OCI-LY7 (cell line): ENCODE measurements at regions not wholly inside any gene's neighbourhood (a gene's known extent, or its start where the extent isn't known, plus 50 kb on each side); places are given as distances from the start of the nearest gene placed in this dataset.

Experiments used
- CTCF ChIP-seq: fragments of 200-600 bp; sonication (generic); conservative IDR thresholded peaks from 2 replicates; pipeline ENCODE4 v1.5.1; 2014; ENCODE audit warnings: mild to moderate bottlenecking, antibody characterized with exemption, low read length, moderate library complexity, mixed read lengths
- EZH2phosphoT487 ChIP-seq: fragments of 200-600 bp; sonication (generic); IDR thresholded peaks from 2 replicates; pipeline ENCODE4 v1.6.1; 2018; ENCODE audit warnings: low read depth, borderline replicate concordance, mild to moderate bottlenecking, mixed run types, antibody characterized with exemption, low read length, moderate library complexity, mixed read lengths

GRCh38 chr5:58148254-58148775 lies 311.6 kb downstream of the PLK2 start:
- TF ChIP-seq CTCF: no peak
- no peak for TF ChIP-seq EZH2phosphoT487
